ENCODE measurements at regions not wholly inside any gene's neighbourhood (a gene's known extent, or its start where the extent isn't known, plus 50 kb on each side); places are given as distances from the start of the nearest gene placed in this dataset.
"Not testable (repeated sequence)": the region's sequence is repeated elsewhere in the genome, so short reads cannot be mapped to it uniquely, and the experiment has no call there.

- H3K4me3 ChIP-seq (ENCODE audit: low read depth in 1 of 3, low read length in 3 of 3); H3K4me1 ChIP-seq (ENCODE audit: control insufficient read depth in 3 of 3, insufficient read depth in 2 of 3, low read depth in 1 of 3, low read length in 2 of 3); H3K36me3 ChIP-seq (ENCODE audit: control insufficient read depth in 3 of 3, insufficient read depth in 2 of 3, low read depth in 1 of 3, low read length in 3 of 3); H3K27ac ChIP-seq (ENCODE audit: low read depth in 1 of 3, low read length in 2 of 3); H3K9me3 ChIP-seq (ENCODE audit: control insufficient read depth in 2 of 2, insufficient read depth in 1 of 2, low read depth in 1 of 2, low read length in 1 of 2); H3K27me3 ChIP-seq (ENCODE audit: control insufficient read depth in 3 of 3, insufficient read depth in 3 of 3, low read length in 3 of 3); DNase-seq; FAIRE-seq: not testable (repeated sequence)
- 96 to 99% (median 96%) methylated on average over 7 of the region's 7 CpGs for WGBS, 3 donors
These were observed 223.9 kb upstream of the ZNF217 start for GRCh38 chr20:53817513-53817912.

- no peak overlapping the region for H3K4me3 ChIP-seq (ENCODE audit: low read depth in 1 of 3, low read length in 3 of 3)
- H3K9me3 ChIP-seq (ENCODE audit: control insufficient read depth in 2 of 2, insufficient read depth in 1 of 2, low read depth in 1 of 2, low read length in 1 of 2) = peaks cover 0 to 7% of the 10 kb centered on the region in 2 donors
- no peak for DNase-seq
- H3K27me3 ChIP-seq (ENCODE audit: control insufficient read depth in 3 of 3, insufficient read depth in 3 of 3, low read length in 3 of 3) = no peaks in the 10 kb centered on the region
- H3K36me3 ChIP-seq (ENCODE audit: control insufficient read depth in 3 of 3, insufficient read depth in 2 of 3, low read depth in 1 of 3, low read length in 3 of 3) = no peaks in the 10 kb centered on the region
- no peak overlapping the region for H3K27ac ChIP-seq (ENCODE audit: low read depth in 1 of 3, low read length in 2 of 3)
- no peaks in the 10 kb centered on the region for H3K4me1 ChIP-seq (ENCODE audit: control insufficient read depth in 3 of 3, insufficient read depth in 2 of 3, low read depth in 1 of 3, low read length in 2 of 3)
- 86 to 92% (median 92%) methylated on average over 4 of the region's 4 CpGs for WGBS, 3 donors
- FAIRE-seq = no peak
These were observed 223.3 kb upstream of the ZNF217 start for GRCh38 chr20:53816872-53817398.

- no peak for FAIRE-seq
- H3K9me3 ChIP-seq (ENCODE audit: control insufficient read depth in 2 of 2, insufficient read depth in 1 of 2, low read depth in 1 of 2, low read length in 1 of 2) = peaks cover 0 to 7% of the 10 kb centered on the region in 2 donors
These were observed 221.9 kb upstream of the ZNF217 start for GRCh38 chr20:53815509-53815908.

GRCh38 chr20:53814060-53814459 lies 220.4 kb upstream of the ZNF217 start:
- H3K4me3 ChIP-seq (ENCODE audit: low read depth in 1 of 3, low read length in 3 of 3) = no peak overlapping the region
- DNase-seq (no peak), FAIRE-seq (no peak)
- no peaks in the 10 kb centered on the region for H3K36me3 ChIP-seq (ENCODE audit: control insufficient read depth in 3 of 3, insufficient read depth in 2 of 3, low read depth in 1 of 3, low read length in 3 of 3)
- H3K4me1 ChIP-seq (ENCODE audit: control insufficient read depth in 3 of 3, insufficient read depth in 2 of 3, low read depth in 1 of 3, low read length in 2 of 3) = no peaks in the 10 kb centered on the region
- H3K27ac ChIP-seq (ENCODE audit: low read depth in 1 of 3, low read length in 2 of 3) = no peak overlapping the region
- no peaks in the 10 kb centered on the region for H3K27me3 ChIP-seq (ENCODE audit: control insufficient read depth in 3 of 3, insufficient read depth in 3 of 3, low read length in 3 of 3)
- WGBS, 3 donors = 81 to 93% (median 82%) methylated on average over 2 of the region's 2 CpGs
- peaks cover 0 to under 1% of the 10 kb centered on the region in 2 donors for H3K9me3 ChIP-seq (ENCODE audit: control insufficient read depth in 2 of 2, insufficient read depth in 1 of 2, low read depth in 1 of 2, low read length in 1 of 2)

More at GRCh38 chr20:53815509-53815908, 221.9 kb upstream of the ZNF217 start:
- Histone ChIP-seq H3K27me3 (ENCODE audit: control insufficient read depth in 3 of 3, insufficient read depth in 3 of 3, low read length in 3 of 3) (no peaks in the 10 kb centered on the region), H3K4me1 (ENCODE audit: control insufficient read depth in 3 of 3, insufficient read depth in 2 of 3, low read depth in 1 of 3, low read length in 2 of 3) (no peaks in the 10 kb centered on the region), H3K4me3 (ENCODE audit: low read depth in 1 of 3, low read length in 3 of 3) (no peak overlapping the region), H3K36me3 (ENCODE audit: control insufficient read depth in 3 of 3, insufficient read depth in 2 of 3, low read depth in 1 of 3, low read length in 3 of 3) (no peaks in the 10 kb centered on the region), H3K27ac (ENCODE audit: low read depth in 1 of 3, low read length in 2 of 3) (no peak overlapping the region)
- no peak for DNase-seq

GRCh38 chr20:53813636-53814035 lies 220.0 kb upstream of the ZNF217 start:
- 76 to 87% (median 85%) methylated on average over 5 of the region's 5 CpGs for WGBS, 3 donors
- DNase-seq = no peak
- Histone ChIP-seq H3K4me1 (ENCODE audit: control insufficient read depth in 3 of 3, insufficient read depth in 2 of 3, low read depth in 1 of 3, low read length in 2 of 3) (no peaks in the 10 kb centered on the region), H3K27me3 (ENCODE audit: control insufficient read depth in 3 of 3, insufficient read depth in 3 of 3, low read length in 3 of 3) (no peaks in the 10 kb centered on the region), H3K4me3 (ENCODE audit: low read depth in 1 of 3, low read length in 3 of 3) (no peak overlapping the region), H3K9me3 (ENCODE audit: control insufficient read depth in 2 of 2, insufficient read depth in 1 of 2, low read depth in 1 of 2, low read length in 1 of 2) (no peaks in the 10 kb centered on the region), H3K36me3 (ENCODE audit: control insufficient read depth in 3 of 3, insufficient read depth in 2 of 3, low read depth in 1 of 3, low read length in 3 of 3) (no peaks in the 10 kb centered on the region), H3K27ac (ENCODE audit: low read depth in 1 of 3, low read length in 2 of 3) (no peak overlapping the region)
- FAIRE-seq = no peak

- H3K9me3 ChIP-seq (ENCODE audit: control insufficient read depth in 2 of 2, insufficient read depth in 1 of 2, low read depth in 1 of 2, low read length in 1 of 2) = no peaks in the 10 kb centered on the region
- no peaks in the 10 kb centered on the region for H3K36me3 ChIP-seq (ENCODE audit: control insufficient read depth in 3 of 3, insufficient read depth in 2 of 3, low read depth in 1 of 3, low read length in 3 of 3)
- FAIRE-seq (no peak), DNase-seq (no peak)
- no peaks in the 10 kb centered on the region for H3K4me1 ChIP-seq (ENCODE audit: control insufficient read depth in 3 of 3, insufficient read depth in 2 of 3, low read depth in 1 of 3, low read length in 2 of 3)
- H3K27ac ChIP-seq (ENCODE audit: low read depth in 1 of 3, low read length in 2 of 3) = no peak overlapping the region
- H3K4me3 ChIP-seq (ENCODE audit: low read depth in 1 of 3, low read length in 3 of 3) = no peak overlapping the region
- no peaks in the 10 kb centered on the region for H3K27me3 ChIP-seq (ENCODE audit: control insufficient read depth in 3 of 3, insufficient read depth in 3 of 3, low read length in 3 of 3)
These were observed 217.9 kb upstream of the ZNF217 start for GRCh38 chr20:53811577-53811976.

- Histone ChIP-seq H3K9me3 (ENCODE audit: control insufficient read depth in 2 of 2, insufficient read depth in 1 of 2, low read depth in 1 of 2, low read length in 1 of 2) (no peaks in the 10 kb centered on the region), H3K36me3 (ENCODE audit: control insufficient read depth in 3 of 3, insufficient read depth in 2 of 3, low read depth in 1 of 3, low read length in 3 of 3) (no peaks in the 10 kb centered on the region), H3K27ac (ENCODE audit: low read depth in 1 of 3, low read length in 2 of 3) (no peak overlapping the region), H3K27me3 (ENCODE audit: control insufficient read depth in 3 of 3, insufficient read depth in 3 of 3, low read length in 3 of 3) (no peaks in the 10 kb centered on the region), H3K4me1 (ENCODE audit: control insufficient read depth in 3 of 3, insufficient read depth in 2 of 3, low read depth in 1 of 3, low read length in 2 of 3) (no peaks in the 10 kb centered on the region), H3K4me3 (ENCODE audit: low read depth in 1 of 3, low read length in 3 of 3) (no peak overlapping the region)
- FAIRE-seq = no peak
- WGBS, 3 donors = 87 to 95% (median 91%) methylated on average over 6 of the region's 6 CpGs
- DNase-seq = no peak
These were observed 217.2 kb upstream of the ZNF217 start for GRCh38 chr20:53810661-53811355.

- Histone ChIP-seq H3K4me3 (ENCODE audit: low read depth in 1 of 3, low read length in 3 of 3) (no peak overlapping the region), H3K27me3 (ENCODE audit: control insufficient read depth in 3 of 3, insufficient read depth in 3 of 3, low read length in 3 of 3) (no peaks in the 10 kb centered on the region), H3K9me3 (ENCODE audit: control insufficient read depth in 2 of 2, insufficient read depth in 1 of 2, low read depth in 1 of 2, low read length in 1 of 2) (no peaks in the 10 kb centered on the region), H3K36me3 (ENCODE audit: control insufficient read depth in 3 of 3, insufficient read depth in 2 of 3, low read depth in 1 of 3, low read length in 3 of 3) (no peaks in the 10 kb centered on the region), H3K4me1 (ENCODE audit: control insufficient read depth in 3 of 3, insufficient read depth in 2 of 3, low read depth in 1 of 3, low read length in 2 of 3) (no peaks in the 10 kb centered on the region), H3K27ac (ENCODE audit: low read depth in 1 of 3, low read length in 2 of 3) (no peak overlapping the region)
- FAIRE-seq (no peak), DNase-seq (no peak)
- WGBS, 3 donors = 77 to 81% (median 80%) methylated on average over 2 of the region's 2 CpGs
These were observed 216.2 kb upstream of the ZNF217 start for GRCh38 chr20:53809728-53810365.
